PC-9 (cell line): ENCODE measurements at regions not wholly inside any gene's neighbourhood (a gene's known extent, or its start where the extent isn't known, plus 50 kb on each side); places are given as distances from the start of the nearest gene placed in this dataset.

Experiments used
- EZH2 ChIP-seq: fragments of 200-600 bp; sonication (generic); IDR thresholded peaks from 2 replicates; pipeline ENCODE4 v1.8.0; 2017; ENCODE audit warnings: antibody characterized with exemption, low read depth
- TF ChIP-seq, protein P1 (sequence below): fragments of 200-600 bp; sonication (generic); conservative IDR thresholded peaks from 2 replicates; pipeline ENCODE4 v1.6.1; 2017; ENCODE audit warnings: mixed run types, antibody characterized with exemption, mild to moderate bottlenecking, moderate library complexity

DNA sequence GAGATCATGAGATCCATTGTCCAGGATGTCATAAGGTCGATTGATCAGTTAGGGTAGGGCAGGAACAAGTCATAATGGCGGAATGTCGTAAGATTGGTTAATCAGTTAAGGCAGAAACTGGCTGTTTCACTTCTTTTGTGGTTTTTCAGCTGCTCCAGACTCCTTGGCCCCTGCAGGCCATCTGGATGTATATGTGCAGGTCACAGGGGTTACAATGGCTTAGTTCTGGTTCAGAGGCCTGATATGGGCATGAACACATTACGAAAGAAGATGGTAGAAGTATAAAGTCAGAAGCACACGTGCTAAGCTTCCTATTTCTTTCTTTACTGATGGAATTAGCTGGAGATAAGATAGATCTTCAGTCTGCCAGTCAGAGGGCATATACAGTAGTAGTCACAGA, 315.4 kb upstream of the LRRC3B start:
- TF ChIP-seq, protein P1, sequence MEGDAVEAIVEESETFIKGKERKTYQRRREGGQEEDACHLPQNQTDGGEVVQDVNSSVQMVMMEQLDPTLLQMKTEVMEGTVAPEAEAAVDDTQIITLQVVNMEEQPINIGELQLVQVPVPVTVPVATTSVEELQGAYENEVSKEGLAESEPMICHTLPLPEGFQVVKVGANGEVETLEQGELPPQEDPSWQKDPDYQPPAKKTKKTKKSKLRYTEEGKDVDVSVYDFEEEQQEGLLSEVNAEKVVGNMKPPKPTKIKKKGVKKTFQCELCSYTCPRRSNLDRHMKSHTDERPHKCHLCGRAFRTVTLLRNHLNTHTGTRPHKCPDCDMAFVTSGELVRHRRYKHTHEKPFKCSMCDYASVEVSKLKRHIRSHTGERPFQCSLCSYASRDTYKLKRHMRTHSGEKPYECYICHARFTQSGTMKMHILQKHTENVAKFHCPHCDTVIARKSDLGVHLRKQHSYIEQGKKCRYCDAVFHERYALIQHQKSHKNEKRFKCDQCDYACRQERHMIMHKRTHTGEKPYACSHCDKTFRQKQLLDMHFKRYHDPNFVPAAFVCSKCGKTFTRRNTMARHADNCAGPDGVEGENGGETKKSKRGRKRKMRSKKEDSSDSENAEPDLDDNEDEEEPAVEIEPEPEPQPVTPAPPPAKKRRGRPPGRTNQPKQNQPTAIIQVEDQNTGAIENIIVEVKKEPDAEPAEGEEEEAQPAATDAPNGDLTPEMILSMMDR = no peak
- no peak for TF ChIP-seq EZH2
